GM23248 (cell line): ENCODE measurements at regions not wholly inside any gene's neighbourhood (a gene's known extent, or its start where the extent isn't known, plus 50 kb on each side); places are given as distances from the start of the nearest gene placed in this dataset.

Source experiments
- EZH2 ChIP-seq: fragments of 200-600 bp; sonication (generic); IDR thresholded peaks from 2 replicates; pipeline ENCODE4 v1.6.1; 2018; ENCODE audit warnings: antibody characterized with exemption, mild to moderate bottlenecking; ENCODE audit not compliant: insufficient read depth, poor library complexity, severe bottlenecking
- EZH2phosphoT487 ChIP-seq: fragments of 200-600 bp; sonication (generic); IDR thresholded peaks from 2 replicates; pipeline ENCODE4 v1.6.1; 2018; ENCODE audit warnings: antibody characterized with exemption, moderate library complexity, mild to moderate bottlenecking, low read depth; ENCODE audit not compliant: insufficient read depth

GRCh38 chr6:147779624-147780023 lies 271.1 kb downstream of the SAMD5 start:
- TF ChIP-seq EZH2 (no peak), EZH2phosphoT487 (no peak)
